Erythroblast (primary cell): ENCODE measurements at regions not wholly inside any gene's neighbourhood (a gene's known extent, or its start where the extent isn't known, plus 50 kb on each side); places are given as distances from the start of the nearest gene placed in this dataset.
"Not testable (repeated sequence)": the region's sequence is repeated elsewhere in the genome, so short reads cannot be mapped to it uniquely, and the experiment has no call there.

Experiments
- DNase-seq, 2 experiments: peaks; one replicate each; lab custom pipeline; 2025; lab: John Stamatoyannopoulos, UW
- GATA1 ChIP-seq: IDR thresholded peaks from 2 replicates; pipeline ENCODE4 v1.6.1; 2011; ENCODE audit warnings: low read depth, mild to moderate bottlenecking, control low read depth, low read length, moderate library complexity
- POLR2A ChIP-seq: IDR thresholded peaks from 2 replicates; pipeline ENCODE4 v1.6.1; 2011; ENCODE audit warnings: mild to moderate bottlenecking, low read length

DNA sequence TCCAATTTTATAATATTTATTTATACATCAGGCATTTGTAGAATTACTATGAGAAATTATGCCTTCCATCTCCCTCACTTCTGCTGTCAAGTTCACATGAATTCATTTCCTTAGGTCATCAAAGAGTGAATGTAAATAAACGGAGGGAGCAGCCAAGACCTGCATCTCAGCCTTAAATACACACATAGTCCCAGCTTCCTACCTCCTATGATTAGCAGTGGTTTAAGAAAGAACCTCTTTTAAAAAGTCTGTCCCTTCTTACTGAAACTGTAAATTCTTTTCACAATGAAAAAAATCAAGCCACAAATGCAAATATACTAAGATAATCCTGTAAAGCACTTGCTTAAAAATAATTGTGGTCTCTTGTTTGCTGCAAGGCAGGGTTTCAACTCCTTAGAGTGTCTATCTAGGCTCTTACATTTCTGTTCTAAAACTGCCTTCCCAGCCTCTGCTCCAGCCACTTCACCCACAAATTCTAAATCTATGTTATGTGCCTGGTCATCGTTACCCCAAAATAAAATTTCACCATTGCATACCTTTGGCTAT is 532.7 kb upstream of the FSHR start:
- TF ChIP-seq POLR2A (no peak), GATA1 (no peak)
- no peak for DNase-seq

DNA sequence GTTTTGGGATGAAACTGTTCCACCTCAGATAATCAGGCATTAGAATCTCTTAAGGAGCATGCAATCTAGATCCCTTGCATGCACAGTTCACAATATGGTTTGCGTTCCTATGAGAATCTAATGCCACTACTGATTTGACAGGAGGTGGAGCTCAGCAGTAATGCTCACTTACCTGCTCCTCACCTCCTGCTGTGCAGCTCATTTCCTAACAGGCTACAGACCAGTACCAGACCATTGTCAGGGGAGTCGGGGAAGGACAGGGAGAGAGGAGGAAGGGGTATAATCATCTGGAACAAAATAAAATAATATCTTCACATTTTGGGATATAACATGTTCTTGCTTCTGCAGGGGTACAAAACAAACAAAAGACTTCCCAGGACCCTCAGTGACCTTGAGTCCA is 532.0 kb upstream of the FSHR start:
- TF ChIP-seq POLR2A: no peak
- TF ChIP-seq GATA1: no peak
- no peak for DNase-seq

DNA sequence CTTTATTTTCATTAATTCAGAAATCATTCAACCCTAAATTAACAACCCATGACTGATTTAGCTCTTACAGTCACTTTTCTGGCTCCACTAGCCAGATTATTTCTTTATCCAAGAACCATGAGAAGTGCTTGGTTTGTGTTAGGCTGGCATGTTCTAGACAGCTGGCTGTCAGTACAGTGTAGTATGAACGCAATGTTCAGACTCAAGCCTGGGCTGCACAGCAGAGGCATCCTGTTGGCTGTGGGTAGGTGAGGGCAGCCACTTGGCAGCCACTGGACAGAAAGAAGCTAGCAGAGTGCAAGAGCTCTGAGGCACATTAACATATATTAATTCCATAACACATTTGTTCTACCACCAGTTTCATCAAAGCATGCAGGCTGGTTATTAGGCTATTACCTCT is 522.9 kb upstream of the FSHR start:
- TF ChIP-seq POLR2A (no peak), GATA1 (no peak)
- no peak for DNase-seq

DNA sequence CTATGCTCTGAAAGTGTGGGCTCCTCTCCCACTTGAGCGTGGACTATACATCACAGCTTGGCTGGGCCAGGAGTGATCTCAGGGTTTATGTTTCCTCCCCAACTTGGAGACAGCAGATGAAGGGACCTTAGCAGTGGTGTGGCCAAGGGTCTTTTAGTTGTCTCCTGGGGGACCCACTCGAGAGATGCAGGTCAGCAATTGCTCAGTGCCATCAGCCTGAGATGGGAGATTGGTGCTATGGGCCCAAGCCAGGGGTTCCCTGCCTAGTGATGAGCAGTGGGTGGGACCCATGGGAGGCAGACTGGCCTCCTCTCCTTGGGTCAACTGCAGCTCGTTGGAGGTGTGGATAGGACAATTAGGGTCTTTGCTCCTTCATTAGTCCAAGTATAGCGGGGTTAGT is 510.5 kb upstream of the FSHR start:
- no peak for DNase-seq
- TF ChIP-seq POLR2A (no peak), GATA1 (no peak)

DNA sequence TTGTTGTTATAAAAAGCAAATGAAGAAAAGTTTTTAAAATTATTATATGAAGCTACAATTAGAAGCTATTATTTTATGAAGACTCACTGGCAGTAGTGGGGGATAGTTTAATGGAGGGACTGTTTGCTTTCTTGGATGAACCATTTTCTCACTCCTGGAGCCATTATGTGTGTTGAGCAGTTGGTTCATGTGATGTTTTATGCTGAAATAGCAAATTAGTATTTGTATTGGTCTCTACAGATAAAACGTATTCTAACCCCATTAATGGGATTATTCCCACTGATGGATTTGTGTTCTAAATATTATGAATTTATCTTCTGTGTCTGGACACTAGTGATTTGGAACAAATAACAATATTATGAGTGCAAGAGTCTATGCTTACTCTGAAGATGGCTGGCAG is 507.5 kb upstream of the FSHR start:
- TF ChIP-seq GATA1 (no peak), POLR2A (no peak)
- no peak for DNase-seq

DNA sequence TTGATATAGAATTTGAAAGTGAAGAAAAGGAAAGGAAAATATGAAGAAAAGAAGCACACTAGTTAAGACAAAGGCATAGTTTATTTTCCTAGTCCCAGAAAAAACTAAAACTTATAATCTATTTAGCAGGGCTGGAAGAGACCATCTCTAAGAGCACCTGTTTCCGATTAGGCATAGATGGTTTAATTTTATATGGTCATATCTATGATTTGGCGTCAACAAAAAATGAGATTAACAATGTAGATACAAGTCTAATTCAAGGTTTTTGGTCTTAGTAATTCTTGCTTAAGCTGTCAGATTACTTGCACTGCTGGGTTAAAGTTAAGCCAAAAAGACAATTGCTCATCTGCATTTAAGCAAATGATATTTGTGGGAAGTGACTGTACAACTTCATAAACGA is 502.5 kb upstream of the FSHR start:
- TF ChIP-seq GATA1 (no peak), POLR2A (no peak)
- DNase-seq: no peak

DNA sequence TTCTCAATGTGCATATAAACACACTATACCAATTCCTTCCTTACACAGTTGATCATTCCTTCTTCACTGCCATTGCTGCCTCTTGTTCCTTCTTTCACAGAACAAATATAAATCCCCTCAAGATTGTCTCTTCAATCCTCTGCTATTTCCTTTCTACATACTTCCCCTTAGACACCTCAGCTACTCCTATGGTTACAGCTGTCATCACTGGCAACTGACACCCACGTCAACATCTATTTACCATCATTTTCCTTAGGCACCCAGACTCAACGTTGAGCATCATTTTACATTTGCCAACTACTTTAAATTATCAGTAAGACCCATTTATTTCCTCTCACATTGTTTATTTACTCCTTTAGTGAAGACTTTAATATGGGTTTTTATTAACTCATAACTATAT is 488.8 kb upstream of the FSHR start:
- no peak for DNase-seq
- TF ChIP-seq POLR2A (no peak), GATA1 (no peak)

DNA sequence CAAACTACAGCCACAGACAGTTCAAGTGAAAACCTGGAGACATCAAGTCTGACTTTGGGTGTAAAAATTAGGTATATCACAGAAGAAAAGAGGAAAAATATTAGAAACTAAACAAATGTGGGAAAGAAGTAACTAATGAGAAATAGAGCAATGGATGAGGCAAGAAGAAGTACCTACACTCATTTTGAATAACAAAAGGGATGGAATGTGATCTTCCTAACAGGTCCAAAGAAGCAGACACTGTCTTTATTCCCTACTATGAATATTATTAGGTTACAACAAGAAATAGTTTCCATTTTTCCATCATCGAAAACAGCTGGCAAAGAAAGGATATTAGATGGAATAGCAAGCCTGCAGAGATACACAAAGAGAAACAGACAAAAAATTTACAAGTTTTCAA is 486.3 kb upstream of the FSHR start:
- no peak for TF ChIP-seq POLR2A
- TF ChIP-seq GATA1: no peak
- no peak for DNase-seq

DNA sequence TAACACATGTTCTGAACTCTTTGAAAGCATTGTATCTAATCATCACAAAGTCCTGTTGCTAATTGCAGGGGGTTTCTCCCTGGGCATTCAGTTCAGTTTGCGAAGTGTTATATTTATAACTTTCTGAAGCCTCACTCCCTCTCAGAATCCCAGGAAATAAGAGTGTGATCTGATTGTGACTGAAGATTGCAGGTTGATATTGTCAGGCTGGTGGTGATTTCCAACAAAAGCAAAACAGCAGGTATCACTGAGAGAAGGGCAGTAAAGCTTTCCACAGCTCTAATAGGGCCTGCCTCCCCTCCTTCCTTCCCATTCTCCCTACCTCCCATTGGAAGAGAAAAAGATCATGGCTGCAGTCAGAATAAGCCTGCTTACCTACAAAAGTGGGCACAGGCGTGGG is 466.7 kb upstream of the FSHR start:
- no peak for DNase-seq
- no peak for TF ChIP-seq POLR2A
- no peak for TF ChIP-seq GATA1

DNA sequence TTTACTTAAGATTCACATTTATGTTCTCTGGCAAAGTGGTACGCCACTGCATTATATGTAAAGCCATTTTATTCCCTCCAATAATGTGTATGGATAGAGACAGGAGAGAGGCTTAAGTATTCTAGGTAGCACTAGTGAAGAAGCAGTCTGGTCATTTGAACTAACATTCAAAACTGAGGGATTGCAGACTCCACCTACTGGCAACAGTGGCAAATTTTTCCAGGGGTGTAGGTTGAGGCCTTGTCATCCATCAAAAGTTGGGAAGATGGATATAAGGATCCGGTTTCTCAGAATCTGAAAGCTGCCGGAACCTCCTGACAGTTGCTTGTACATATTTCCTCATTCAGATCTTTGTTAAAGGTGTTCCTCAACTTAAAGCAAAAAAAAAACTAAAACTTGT is 465.5 kb upstream of the FSHR start:
- no peak for TF ChIP-seq POLR2A
- no peak for TF ChIP-seq GATA1
- no peak for DNase-seq

DNA sequence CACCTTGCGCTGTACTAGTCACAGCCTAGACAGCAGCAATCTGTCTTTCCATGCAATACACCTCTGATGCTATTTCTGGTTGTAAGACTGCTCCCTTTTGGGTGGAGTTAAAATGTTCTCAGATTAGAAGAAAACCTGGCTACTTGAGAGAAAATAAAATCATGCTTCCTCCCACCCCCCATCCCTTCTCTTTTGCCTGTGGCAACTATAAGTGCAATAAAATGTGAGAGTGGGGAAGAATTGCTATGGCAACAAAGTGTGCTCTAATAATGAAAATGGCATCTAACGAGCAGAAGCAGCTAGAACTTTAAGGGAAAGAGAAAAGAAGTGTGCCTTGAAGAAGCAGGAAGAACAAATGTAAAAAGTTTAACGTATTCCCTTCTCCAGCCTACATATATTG is 464.2 kb upstream of the FSHR start:
- DNase-seq: no peak
- TF ChIP-seq GATA1: no peak
- no peak for TF ChIP-seq POLR2A

DNA sequence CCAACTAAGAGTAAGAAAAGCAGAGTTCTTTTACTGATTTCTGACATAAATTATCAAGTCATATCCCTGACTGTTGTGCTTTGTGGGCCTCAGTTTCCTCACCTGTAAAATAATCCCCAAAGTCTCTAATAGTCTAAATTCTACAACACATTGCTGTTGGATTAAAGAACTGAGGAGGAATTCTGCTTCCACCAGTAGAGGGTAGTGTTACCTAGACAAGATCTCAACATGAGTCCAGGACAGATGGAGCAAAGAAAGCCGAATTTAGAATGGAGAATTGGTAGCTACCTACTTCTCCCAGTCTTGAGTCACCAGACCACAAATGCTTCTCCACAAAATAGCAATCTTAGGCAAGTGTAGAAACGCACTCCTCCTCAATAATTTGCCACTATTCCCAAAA is 462.5 kb upstream of the FSHR start:
- peak; percentile 3 to 15 for DNase-seq
- TF ChIP-seq POLR2A (no peak), GATA1 (no peak)

DNA sequence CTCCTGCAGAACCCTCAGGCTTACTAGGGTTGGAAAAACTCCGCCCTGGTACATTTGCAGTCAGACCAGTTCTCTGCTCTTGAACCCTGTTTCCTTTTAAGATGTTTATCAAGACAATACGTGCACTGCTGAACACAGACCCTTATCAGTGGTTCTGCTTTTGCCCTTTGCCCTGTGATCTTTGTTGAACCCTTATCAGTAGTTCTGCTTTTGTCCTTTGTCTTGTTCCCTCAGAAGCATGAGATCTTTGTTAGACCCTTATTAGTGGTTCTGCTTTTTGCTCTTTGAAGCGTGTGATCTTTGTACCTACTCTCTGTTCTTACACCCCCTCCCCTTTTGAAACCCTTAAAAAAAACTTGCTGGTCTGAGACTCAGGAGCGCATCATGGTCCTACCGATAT is 457.5 kb upstream of the FSHR start:
- DNase-seq: not testable (repeated sequence)

DNA sequence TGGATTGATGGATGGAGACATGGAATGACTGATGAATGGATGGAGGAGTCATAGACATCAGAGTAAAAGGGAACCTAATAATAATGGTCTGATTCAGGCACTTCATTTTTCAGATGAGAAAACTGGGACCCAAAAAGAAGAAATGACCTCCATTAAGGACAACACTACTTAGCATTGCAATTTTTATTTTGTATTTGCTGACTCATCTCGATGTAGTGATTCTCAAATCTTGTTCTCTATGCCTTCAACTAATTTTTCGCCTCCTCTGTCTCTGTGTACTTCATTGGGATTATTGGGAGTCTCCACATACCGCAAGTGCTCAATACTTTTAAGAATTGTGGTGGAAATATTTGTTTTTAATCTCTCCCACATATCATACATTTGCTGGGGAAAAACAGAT is 446.2 kb upstream of the FSHR start:
- TF ChIP-seq POLR2A (no peak), GATA1 (no peak)
- no peak for DNase-seq

DNA sequence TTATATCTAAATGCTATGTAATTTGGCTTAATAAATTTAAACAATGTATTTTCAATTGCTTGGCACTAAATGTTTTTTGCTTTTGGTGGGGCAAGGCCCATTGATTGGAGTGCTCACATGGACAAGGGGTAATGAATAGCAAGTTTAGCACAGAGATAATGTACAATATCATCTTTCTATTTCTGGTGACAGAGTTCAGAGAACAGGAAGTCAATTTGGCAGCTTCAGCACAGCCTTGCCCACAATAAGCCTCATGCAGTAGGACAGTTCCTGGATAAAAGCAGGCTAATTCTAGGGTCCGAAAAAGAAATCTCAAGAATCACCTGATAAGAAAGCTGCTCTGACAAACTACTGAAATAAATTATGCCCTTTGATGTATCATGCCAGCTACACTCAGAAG is 443.9 kb upstream of the FSHR start:
- TF ChIP-seq POLR2A: no peak
- no peak for TF ChIP-seq GATA1
- no peak for DNase-seq

DNA sequence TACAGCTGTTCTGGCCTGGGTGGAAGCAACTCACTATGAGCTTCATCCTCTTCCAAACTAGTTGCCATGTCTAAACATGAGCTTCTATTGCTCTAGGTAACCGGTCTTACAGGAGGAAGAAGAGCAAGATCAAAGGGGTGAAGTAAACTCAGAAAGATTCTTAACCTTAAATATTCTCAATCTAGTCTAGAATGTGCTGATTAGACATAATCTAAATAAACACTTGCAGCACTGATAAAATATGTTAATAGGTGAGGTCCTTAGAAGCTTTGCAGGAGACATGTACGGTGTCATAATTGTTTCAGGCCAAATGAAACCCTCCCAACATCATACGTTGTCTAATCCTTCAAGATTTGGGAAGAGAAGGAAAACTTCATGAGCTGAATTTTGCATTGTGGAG is 431.6 kb upstream of the FSHR start:
- no peak for TF ChIP-seq GATA1
- TF ChIP-seq POLR2A: no peak
- DNase-seq: no peak

DNA sequence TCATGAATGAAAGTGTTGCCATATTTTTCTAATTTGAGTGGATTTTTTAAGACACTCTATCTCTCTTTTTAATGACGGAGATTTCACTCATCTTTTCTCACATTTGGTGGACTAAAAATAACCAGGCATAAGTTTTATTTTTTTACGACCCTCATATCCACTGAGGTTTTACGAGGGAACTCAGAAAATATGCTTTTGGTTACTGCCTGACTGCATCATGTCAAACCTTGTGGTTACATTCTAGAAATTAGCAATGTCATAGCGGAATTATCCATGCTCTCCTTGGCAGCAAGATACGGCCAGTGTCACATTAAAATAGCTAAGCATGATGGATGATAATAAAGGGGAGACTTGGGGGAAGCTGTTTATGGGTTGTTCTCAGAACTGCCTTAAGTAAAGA is 428.6 kb upstream of the FSHR start:
- TF ChIP-seq GATA1 (no peak), POLR2A (no peak)
- DNase-seq: no peak
